ENCODE measurements at regions not wholly inside any gene's neighbourhood (a gene's known extent, or its start where the extent isn't known, plus 50 kb on each side); places are given as distances from the start of the nearest gene placed in this dataset.

DNA sequence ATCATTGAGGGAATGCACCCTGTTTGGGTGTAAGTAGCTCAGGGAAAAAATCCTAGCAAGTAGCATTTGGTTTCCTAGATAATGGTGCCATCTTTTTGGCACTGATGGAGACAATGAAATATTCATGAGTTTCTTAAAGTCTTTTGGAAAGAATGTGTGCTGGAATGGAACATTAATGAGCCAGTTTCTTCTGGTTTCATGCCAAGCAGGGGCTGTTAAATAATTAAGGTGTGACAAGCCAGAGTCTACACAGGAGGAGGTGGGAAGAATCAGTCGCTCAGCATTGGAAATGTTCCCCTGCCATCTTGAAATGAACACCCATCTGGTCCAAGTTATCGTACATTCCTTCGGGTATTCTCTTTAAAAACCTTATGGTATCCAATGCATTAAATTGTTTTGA lies 457.3 kb downstream of the RIT2 start:
- in situ Hi-C loops (cut with MboI; ENCODE audit: low pct_unique_long_range_greater_than_20kb in 2 of 9, low sequenced_read_pairs in 9 of 9, unreplicated experiment in 9 of 9), result no loop called here
- Histone ChIP-seq H3K4me3 (no peak overlapping the region), H3K4me1 (replicated peaks in 1 of 2) (no peaks in the 10 kb centered on the region), H3K27ac (no peak overlapping the region)
- 11 to 100% (median 92%) methylated on average over 1 to 3 of the region's 3 CpGs; no CpG with 5 or more reads in 3 of the 10 experiments for WGBS, 10 experiments
- ATAC-seq (replicated peaks in 6 of 8), result no peak

DNA sequence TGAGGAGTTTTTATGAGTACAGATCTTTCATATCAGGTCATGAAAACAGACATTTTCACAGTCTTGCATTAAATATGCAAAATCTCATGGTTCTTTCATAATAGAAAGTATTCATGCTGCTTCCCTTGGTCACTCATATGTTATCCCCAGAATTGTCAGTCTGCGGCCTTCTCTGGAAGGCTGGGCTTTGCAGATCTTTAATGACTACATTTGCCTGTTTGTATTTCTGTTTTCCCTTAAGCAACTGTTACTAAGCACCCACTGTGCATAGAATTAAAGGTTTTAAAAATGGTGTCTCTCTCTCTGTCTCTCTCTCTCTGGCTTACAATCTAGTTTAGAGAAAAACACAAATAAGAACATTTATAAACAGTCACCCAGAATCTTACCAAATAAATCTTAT lies 456.3 kb downstream of the RIT2 start:
- WGBS, 10 experiments, result 17 to 100% (median 91%) methylated on average over 1 of the region's 1 CpG; no CpG with 5 or more reads in 5 of the 10 experiments
- Histone ChIP-seq H3K27ac (no peak overlapping the region), H3K4me3 (no peak overlapping the region), H3K4me1 (replicated peaks in 1 of 2) (no peaks in the 10 kb centered on the region)
- in situ Hi-C loops (cut with MboI; ENCODE audit: low pct_unique_long_range_greater_than_20kb in 2 of 9, low sequenced_read_pairs in 9 of 9, unreplicated experiment in 9 of 9), result no loop called here
- ATAC-seq (replicated peaks in 6 of 8), result peak in 4 of 8 experiments; percentile 15 to 63 (median 49)

DNA sequence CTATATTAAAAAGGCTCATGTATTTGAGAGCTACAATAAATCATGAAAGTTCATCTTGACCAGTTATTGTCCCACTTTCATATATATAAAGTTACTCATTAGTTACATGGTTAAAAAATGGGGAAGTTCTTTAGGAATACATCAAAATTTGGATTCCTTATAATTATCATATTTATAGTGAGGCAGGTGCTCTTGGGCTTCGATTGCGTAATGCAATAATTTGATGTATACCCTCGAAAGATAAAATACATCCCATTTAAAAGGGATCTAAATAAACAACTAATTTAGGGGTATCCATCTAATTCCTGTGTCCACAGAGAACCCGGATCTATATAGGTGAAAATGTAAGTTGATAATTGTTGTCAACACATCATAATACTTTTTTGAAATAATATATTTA lies 444.6 kb downstream of the RIT2 start:
- H3K4me1 ChIP-seq (replicated peaks in 1 of 2), result peaks cover 0 to 8% of the 10 kb centered on the region in 2 donors
- no peak for ATAC-seq (replicated peaks in 6 of 8)
- WGBS, 10 experiments, result 0 to 100% (median 91%) methylated on average over 1 to 4 of the region's 4 CpGs
- H3K4me3 ChIP-seq, result no peak overlapping the region
- no peak overlapping the region for H3K27ac ChIP-seq
- in situ Hi-C loops (cut with MboI; ENCODE audit: low pct_unique_long_range_greater_than_20kb in 2 of 9, low sequenced_read_pairs in 9 of 9, unreplicated experiment in 9 of 9), result no loop called here

DNA sequence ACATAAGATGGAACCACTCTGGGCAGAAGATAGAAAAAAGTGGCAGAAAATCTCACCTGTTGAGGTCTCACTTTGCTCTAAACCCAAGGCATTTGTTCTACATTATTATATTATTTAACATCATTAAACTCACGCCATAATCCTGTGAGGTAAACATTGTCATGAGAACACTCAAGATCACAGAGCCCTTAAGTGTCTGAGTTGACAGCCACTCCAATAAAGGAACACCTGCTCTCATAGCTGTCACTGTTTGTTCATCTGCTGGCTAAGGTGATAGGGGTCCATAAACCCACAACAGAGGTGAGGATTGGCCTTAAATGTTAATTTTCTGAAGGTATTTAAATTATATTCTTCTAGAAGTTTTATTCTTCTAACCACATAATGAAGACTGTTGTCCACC lies 439.7 kb downstream of the RIT2 start:
- Histone ChIP-seq H3K27ac (no peak overlapping the region), H3K4me1 (replicated peaks in 1 of 2) (peaks cover 0 to 8% of the 10 kb centered on the region in 2 donors), H3K4me3 (no peak overlapping the region)
- ATAC-seq (replicated peaks in 6 of 8), result no peak
- WGBS, 10 experiments, result 0 to 100% (median 86%) methylated on average over 1 of the region's 1 CpG; no CpG with 5 or more reads in 5 of the 10 experiments
- in situ Hi-C loops (cut with MboI; ENCODE audit: low pct_unique_long_range_greater_than_20kb in 2 of 9, low sequenced_read_pairs in 9 of 9, unreplicated experiment in 9 of 9), result no loop called here

DNA sequence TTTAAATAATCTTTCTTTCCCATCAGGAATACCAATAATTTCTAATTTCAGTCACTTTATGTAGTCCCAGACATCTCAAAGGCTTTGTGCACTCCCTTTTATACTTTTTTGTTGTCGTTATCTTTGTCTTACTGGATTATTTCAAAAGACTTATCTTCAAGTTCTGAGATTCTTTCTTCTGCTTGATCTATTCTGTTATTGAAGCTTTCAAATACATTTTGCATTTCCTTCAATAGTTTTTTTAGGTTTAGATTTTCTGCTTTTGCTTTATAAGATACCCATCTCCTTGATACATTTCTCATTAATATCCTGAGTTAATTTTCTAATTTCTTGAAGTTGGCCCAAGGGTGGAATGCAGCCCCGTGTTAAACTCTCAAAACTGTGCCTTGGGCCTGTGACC lies 432.4 kb downstream of the RIT2 start:
- H3K27ac ChIP-seq, result no peak overlapping the region
- in situ Hi-C loops (cut with MboI; ENCODE audit: low pct_unique_long_range_greater_than_20kb in 2 of 9, low sequenced_read_pairs in 9 of 9, unreplicated experiment in 9 of 9), result no loop called here
- ATAC-seq (replicated peaks in 6 of 8), result no peak
- no peaks in the 10 kb centered on the region for H3K4me1 ChIP-seq (replicated peaks in 1 of 2)
- 5 to 100% (median 80%) methylated on average over 1 to 2 of the region's 2 CpGs for WGBS, 10 experiments
- H3K4me3 ChIP-seq, result no peak overlapping the region

DNA sequence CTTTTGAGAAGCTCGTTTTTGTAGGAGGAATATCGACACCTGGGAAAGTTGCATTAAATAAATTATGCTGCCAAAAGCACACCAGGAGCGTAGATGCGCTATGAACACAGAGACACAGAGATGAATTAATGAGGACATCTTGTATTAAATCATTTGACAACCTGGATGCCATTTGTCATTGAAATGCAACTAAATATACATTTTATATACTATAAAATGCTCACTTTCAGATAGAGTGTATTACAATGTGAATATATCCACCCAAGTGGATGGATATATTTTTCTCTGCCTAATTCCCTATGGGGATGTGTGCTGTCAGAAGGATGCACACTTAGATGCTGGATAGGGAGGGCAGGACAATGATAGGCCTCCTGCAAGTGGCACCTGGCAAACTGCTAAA lies 426.2 kb downstream of the RIT2 start:
- 54 to 100% (median 70%) methylated on average over 1 to 4 of the region's 4 CpGs; no CpG with 5 or more reads in 1 of the 10 experiments for WGBS, 10 experiments
- in situ Hi-C loops (cut with MboI; ENCODE audit: low pct_unique_long_range_greater_than_20kb in 2 of 9, low sequenced_read_pairs in 9 of 9, unreplicated experiment in 9 of 9), result no loop called here

More for the DNA sequence above, 426.2 kb downstream of the RIT2 start:
- H3K4me1 ChIP-seq (replicated peaks in 1 of 2), result no peaks in the 10 kb centered on the region
- no peak overlapping the region for H3K4me3 ChIP-seq
- ATAC-seq (replicated peaks in 6 of 8), result no peak
- H3K27ac ChIP-seq, result no peak overlapping the region
